ENCODE measurements at regions not wholly inside any gene's neighbourhood (a gene's known extent, or its start where the extent isn't known, plus 50 kb on each side); places are given as distances from the start of the nearest gene placed in this dataset.
"Not testable (repeated sequence)": the region's sequence is repeated elsewhere in the genome, so short reads cannot be mapped to it uniquely, and the experiment has no call there.

DNA sequence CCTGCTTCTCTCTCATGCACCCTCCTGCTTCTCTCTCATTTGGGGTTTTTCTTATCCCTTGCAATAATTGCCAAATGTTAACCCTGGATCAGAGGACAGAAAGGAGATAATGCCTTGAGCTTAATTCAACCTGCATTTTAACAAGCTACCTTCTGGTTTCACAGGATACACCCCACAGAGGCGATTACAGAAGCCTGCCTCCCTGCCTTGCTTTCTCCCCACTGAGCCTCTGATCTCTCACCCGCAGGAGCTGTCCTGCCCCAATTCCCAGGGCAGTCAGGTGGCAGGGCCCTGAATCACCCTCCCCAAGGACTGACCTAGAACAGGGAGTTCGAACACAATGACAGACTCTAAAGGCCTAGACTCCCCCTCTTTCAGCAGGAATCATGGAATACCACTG lies 959.5 kb downstream of the GRID1 start:
- no peak for DNase-seq

DNA sequence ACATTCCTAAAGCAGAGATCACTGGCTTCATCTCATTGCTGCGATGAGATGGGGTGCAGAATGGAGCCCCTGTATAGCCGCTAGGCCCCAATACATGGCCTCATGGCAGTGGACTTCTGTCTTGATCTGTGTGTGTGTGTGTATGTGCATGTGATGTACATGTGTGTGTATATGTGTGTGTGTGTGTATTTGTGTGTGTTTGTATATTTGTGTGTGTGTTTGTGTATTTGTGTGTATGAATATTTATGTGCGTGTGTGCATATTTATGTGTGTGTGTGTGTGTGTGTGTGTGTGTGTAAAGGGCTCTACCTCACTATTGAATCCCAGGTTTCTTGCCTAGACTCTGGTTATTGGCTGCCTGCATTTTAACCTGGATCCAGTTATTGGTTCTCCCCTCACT lies 958.2 kb downstream of the GRID1 start:
- no peak for DNase-seq

DNA sequence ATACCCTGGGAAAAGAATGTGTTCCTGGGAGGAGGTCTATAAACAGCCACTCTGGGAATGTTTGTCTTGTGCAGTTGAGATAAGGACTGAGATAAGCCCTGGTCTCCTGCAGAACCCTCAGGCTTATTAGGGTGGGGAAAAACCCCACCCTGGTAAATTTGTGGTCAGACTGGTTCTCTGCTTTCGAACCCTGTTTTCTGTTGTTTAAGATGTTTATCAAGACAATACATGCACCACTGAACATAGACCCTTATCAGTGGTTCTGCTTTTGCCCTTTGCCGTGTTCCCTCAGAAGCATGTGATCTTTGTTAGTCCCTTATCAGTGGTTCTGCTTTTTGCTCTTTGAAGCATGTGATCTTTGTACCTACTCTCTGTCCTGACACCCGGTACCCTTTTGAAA lies 956.0 kb downstream of the GRID1 start:
- not testable (repeated sequence) for DNase-seq

DNA sequence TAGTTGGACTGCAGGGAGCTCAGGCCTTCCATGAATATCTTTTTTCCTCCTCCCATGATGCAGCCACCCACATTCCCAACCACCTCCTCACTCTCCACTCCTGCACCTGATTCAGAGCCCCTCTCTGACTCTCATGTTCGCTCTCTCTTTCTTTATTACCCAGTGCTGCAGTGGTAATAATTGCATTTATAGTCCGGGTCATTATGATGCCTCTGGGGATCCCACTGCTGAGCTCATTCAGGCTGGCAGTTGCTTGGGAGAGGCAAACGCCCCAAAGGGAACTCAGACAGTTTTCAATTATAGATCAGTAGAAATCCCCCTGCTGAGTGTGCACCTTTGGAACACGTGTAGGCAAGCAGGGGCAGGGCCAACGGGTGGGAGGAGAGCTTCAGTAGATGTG lies 953.0 kb downstream of the GRID1 start:
- DNase-seq, result no peak

DNA sequence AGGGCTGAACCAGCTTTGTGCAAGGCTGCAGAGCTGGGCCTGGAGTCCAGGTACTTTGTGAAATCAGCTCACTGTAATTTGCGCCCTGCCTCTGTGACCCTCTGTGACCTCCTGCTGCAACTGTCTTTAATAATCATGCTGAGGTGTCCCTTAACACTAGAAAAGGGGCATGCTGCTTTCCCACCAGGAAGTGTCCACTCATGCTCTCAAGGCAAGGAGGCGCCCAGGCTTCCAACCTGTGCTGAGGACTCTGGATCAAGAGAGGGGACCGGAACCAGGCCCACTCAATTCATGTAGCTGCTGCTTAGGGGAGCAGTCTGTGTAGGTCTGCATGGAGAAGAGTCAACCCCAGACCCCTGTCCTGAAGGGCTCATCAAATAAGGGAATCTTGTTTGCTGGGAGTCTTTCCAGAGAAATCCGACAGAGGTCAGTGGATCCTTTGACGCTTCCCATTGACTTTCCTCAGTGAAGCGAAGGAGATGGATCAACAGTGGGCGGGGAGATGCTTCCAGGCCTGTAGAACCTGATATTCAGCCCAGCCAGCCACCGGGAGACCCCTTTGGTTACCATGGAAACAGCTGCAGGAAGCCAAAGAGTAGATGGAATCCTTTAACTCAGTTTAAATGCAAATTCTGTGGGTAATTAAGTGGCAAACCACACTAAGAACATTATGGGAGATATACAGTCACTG lies 945.9 kb downstream of the GRID1 start:
- no peak for DNase-seq

DNA sequence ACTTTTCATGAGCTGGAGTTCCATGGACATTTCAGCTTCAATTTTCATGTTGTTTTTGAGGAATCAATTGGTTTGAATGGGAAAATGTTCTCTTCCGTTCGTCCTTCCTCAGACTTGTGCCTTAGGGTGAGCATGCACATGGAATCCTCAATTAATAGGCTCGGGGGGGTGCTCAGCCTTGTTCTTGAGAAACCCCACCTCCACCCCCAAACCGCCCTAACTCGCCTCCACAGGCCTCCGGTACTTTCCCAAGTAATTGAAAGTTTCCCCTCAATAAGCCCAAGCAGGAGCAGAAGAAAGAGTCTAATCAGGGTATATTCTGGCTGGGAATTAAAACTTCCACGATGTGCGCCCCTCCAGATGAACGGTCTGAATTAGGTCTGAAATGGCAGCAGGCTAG lies 945.2 kb downstream of the GRID1 start:
- no peak for DNase-seq

DNA sequence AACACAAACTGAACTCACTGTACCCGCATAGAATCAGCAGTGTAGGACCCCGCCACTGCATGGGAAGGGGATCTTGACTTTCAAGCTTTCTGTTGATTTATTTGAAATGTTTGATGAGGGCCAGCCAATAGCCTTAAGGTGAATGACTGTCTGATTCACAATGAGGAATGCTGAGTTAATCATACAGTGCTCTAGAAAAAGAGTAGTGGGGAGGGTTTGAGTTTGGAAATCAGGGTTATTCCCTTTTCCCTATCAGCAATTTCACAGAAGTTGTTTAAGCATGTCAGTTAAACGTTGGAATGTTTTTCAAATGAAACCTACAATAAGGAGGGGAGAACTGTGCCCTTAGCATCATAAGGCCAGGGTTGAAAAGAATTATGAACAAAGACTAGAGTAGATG lies 937.5 kb downstream of the GRID1 start:
- DNase-seq, result no peak

DNA sequence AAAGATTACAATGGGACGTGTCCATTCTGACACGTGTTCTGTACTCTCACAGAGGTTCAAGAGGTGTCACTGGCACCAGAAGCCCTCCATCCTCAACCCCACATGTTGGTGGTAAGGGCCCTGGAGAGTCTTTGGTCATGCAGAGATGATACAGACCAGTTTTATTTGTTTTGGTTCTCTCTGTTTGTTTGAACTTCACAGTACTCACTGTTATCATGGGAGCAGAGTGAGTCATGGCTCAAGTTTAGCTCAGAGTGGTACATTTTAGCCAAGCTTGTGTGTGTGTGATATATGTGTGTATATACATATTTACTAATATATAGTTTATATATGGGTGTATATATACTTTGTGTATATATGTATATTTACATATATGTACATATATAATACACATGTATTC lies 935.6 kb downstream of the GRID1 start:
- DNase-seq, result no peak

DNA sequence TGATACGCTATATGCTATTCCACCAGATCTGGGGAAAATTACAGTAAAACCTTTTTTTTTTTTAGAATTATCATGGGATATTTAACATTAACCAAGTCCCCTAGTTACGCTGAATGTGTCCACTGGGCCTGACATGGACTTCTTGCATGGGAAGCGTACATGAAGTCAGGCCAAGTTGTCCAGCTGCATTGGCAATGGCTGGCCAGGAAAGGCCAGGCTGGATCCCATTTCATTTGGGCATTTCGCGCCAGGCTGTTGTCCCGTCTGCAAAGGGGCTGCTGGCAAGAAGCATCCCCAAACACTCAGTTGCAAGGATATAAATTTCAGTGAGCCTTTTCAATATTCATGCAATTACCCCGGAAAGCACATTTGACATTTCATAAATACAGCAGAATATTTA lies 933.3 kb downstream of the GRID1 start:
- no peak for DNase-seq

DNA sequence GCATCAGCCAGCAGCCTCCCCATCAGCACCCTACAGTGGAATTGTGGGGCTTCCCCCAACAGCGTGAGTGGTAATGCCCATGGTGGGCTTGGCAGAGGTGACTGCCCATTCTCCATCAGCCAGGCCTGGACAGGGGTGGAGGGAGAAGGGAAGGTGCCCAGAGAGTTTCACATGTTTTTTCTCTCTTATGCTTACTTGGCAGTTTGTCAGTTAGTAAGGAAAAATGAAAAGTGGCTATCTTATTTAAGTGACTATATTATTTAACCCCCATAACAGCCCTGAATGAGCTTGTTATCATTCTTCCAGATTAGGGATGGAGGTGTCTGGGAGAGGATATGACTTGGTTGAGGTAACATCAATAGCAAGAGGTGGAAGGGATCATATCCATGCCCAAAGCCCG lies 921.7 kb downstream of the GRID1 start:
- DNase-seq, result no peak

DNA sequence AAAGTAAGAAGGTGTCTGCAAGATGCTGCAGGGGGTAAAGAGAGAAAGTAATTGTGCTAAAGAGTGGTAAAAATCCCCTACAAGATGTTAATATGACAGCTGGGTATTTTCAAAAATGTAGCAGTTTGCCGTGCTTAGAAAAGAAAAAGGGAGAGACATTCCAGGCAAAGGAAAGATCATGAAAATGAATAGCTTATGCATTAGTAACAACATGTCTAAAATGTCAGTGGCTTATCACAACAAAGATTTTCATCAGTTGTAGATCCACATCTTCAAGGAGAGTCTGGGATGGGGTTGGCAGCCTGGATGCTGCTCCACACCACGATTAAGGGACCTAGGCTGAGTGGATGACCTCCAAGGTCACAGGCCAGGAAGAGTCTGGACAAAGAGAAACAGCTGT lies 920.9 kb downstream of the GRID1 start:
- no peak for DNase-seq

DNA sequence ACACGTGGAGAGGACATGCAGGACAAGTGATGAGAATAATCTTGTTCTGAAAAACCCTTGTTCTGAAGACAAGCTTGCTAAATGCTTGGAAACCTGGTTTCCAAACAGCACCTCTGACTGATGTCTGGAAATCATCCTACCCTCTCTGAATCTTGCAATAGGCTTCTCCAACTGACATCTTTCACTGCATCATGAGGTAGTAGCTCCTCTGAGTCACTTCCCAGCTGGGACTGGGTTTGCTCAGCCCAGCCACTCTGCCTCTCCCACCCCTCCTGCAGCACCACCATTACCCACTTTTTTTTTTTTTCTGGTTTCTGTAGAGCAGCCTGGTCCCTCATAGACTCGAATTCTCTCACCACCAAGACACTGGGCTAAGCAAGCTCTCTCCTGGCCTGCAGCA lies 919.8 kb downstream of the GRID1 start:
- no peak for DNase-seq

DNA sequence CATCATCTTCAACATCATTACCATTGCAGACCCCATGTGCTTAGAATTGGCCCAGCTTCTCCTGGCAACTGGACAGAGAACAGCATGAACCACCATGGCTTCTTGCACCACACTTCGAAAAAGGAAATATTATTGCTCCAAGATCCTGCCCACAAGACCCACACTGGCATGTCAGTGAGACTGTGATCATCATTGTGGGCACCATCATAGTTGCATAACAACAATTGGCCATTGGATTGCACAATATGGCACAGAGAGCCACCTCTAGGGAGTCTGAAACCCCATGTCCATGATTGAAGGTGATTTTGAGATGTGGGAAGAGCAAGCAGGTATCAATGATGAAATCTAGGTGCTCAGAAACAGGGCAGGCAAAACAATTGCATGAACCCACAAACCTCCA lies 918.9 kb downstream of the GRID1 start:
- DNase-seq, result no peak

DNA sequence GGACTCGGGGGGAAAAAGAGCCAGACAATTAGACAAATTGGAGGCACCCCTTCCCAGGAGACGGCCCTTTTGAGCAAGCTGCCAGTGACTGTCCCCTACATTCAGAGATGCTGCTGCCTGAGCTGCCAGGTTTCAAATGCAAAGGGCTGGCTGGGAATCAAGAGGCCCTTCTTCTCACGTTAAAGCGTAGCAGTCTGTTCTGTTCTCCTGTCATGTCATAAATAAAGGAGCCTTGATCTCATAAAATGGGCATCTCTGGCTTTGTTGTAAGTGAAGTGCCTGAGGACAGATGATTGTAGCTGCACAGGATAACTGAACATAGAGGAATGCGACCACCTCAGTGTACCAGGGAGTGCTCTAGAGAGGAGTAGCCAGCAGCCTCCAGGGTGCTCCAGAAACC lies 917.9 kb downstream of the GRID1 start:
- DNase-seq, result no peak

DNA sequence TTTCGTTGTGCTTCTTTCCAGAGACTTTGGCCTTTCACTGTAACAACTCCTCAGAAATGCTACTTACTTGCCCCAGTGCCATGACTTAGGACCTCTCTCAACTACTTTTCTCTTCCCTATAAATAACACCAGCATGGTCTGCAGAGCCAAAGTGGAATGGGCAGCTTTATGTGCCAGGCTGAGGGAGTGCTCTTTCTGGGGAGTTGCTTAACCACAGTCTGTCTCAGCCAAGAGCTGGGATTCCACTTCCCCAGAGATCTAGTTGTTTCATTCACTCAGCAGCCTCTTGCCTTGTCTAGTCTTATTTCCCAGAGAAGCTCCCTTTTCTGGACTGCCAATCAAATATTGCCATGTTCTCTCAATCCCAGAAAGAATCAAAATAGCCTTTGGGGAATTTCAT lies 912.2 kb downstream of the GRID1 start:
- no peak for DNase-seq

DNA sequence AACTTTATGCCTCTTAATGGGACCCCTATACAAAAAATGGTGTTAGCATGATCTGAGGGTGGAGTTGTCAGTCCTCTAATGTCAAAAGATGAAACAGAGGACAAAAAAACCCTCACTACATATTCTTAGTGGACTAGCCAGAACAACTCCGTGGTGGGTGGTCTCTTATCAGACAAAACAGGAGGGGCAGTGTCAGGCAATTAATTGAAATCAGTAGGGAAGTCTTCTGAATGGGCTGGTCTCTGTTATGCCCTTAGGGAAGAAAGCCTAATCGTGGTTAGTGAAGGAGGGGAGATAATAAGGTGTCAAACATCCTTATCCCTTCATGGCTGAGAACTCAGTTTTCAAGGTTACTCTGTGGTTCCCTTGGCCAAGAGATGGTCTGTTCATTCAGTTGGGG lies 909.4 kb downstream of the GRID1 start:
- no peak for DNase-seq

DNA sequence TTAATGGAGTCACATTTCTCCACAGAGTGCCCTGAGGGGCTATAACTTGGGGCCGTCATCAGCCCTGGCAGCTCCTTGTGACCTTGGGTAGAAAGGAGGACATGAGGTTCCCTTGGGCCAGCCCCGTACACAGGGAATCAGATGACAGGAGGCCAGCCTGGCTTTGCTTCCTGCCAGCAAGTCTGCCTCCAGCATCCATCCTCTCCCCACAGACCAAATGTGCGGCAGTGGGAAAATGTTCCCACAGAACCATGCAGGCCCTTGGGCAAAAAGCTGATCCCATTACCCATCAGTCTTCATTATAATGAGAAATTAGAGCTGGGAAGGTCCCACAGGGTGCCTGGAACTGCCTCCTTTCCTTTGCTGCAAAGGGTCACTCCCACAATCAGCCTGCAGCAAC lies 908.3 kb downstream of the GRID1 start:
- DNase-seq, result no peak

DNA sequence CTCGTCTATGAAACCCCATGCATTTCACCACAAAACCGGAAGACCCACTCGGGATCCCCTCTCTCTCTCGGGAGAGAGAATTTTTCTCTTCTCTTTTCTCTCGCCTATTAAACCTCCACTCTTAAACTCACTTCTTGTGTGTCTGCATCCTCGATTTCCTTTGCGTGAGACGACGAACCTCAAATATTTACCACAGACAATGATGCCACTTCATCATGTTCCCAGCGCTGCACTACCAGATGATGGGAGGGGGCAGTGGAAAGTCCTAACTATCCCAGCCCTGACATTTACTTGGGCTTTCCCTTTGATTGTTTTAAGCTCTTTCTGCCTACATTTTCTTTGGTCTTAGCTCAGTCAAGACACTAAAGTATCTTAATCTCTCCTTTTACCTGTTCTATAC lies 906.7 kb downstream of the GRID1 start:
- no peak for DNase-seq

DNA sequence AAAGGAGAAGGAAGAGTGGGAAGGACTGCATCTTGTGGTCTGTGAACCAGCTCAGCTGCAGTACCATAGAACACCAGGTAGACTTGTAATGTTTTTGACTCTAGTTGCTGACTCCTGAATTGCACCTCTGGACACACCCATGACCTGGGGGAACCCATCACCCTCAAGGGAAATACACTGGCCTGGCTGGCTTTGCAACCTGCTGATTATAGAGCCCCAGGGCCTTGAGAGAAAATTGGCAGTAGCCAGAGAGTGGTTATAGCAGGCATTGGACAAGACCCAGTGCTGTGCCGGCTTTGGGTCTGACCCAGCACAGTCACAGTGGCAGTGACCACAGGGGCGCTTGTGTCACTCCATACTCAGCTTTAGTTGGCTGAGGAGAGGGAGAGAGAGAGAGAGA lies 902.3 kb downstream of the GRID1 start:
- no peak for DNase-seq

DNA sequence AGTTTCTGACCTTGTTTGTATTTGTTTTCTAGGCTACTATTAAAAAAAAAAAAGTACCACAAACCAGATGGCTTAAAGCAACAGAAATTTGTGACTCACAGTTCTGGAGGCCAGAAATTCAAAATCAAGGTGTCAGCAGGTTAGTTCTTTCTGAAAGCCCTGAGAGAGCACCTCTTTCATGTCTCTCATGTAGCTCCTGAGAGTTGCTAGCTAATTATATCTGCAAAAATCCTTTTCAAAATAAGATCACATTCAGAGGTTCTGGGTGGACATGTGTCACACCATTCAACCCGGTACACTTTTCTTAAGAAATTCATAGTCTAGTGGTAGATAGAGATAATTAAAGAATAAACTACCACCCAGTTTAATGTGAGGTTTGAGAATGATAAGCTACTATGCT lies 888.6 kb downstream of the GRID1 start:
- DNase-seq, result no peak

DNA sequence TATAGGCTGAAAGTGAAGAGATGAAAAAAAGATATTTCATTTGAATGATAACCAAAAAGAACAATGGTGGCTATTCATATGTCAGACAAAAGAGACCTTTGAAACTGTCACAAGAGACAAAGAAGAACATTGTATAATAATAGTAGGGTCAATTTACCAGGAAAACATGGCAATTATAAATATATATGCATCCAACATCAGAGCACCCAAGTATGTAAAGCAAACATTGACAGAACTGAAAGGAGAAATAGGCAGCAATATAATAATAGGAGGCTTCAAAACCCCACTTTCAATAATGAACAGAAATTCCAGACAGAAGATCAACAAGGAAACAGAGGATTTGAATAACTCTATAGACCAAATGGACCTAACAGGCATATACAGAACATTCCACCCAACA lies 876.2 kb downstream of the GRID1 start:
- no peak for DNase-seq

DNA sequence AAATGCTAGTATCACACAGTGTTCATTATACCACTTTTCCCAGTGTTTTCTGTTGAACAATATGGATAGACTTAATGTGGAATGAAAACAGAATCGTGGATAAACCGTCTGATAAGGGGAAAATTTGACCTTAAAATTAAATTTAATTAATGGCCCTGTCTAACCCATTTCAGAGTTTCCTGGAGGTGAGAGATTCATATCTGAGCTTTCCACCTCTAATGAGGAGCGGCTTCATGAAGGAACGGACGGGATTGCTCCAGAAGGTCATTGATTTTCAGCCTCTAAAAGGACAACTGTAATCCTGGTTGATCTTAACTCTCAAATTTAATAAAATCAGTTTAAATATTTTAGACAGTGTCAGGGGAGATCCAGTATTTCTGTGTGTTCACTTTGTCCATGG lies 874.9 kb downstream of the GRID1 start:
- DNase-seq, result no peak

DNA sequence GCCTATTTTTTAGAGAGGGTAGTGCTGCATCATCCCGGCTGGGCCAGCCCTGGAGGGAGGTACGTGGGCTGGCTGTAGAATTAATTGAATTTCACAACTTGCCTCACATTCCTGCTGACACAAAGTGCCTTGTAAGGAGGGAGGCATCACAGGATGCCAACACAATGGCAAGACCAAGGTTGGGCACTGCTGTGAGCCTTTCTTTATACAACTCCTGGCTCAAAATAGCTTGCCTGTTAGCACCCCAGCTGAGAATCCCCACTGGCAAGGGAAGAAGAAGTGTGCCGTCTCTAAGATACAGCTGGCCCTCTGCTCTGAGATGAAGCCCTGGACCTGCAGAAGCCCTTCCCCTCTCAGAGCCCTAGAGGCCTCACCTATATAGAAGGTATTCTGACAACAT lies 873.9 kb downstream of the GRID1 start:
- no peak for DNase-seq

DNA sequence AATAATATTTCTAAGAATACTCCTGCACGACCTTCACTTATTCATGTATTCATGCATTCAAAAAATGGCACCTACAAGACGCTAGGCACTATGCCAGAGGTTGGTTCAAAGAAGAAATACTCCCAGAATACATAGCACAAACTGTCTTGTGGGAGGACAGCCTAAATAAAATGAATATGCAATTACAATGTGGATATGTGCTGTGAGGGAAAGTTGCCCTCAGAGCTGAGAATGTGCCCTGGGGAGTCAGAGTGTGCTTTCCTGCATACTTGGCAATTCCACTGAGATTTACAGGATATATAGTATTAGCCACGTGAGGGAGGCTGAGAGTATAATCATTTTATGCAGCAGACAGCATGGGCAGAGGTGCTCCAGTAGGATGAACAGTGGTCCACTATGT lies 872.9 kb downstream of the GRID1 start:
- DNase-seq, result no peak

DNA sequence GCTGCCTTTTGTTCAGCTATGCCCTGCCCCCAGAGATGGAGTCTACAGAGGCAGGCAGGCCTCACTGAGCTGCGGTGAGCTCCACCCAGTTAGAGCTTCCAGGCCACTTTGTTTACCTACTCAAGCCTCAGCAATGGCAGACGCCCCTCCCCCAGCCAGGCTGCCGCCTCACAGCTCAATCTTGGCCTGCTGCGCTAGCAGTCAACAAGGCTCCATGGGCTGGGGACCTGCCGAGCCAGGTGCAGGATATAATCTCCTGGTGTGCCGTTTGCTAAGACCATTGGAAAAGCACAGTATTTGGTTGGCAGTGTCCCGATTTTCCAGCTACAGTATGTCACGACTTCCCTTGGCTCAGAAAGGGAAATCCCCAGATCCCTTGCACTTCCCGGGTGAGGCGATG lies 862.0 kb downstream of the GRID1 start:
- DNase-seq, result not testable (repeated sequence)

DNA sequence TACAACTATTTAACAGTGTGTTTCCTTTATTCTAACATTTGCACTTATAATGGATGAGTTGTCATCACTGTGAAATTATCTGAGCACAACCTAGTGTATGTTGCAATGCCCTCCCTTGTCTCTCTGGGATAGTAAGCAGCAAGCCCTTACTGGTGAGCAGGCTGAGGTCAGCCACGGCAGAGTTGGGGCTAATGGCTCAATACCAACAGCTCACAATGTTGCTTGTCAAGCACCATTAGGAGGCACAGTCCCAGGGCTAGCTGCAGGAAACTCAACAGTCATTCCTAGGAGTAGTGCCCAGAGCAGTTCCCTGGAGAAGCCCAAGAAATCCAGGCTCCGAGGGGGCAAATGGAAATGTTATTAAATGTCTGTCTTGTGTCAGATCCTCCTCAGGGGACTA lies 858.4 kb downstream of the GRID1 start:
- no peak for DNase-seq
